ENCODE measurements at regions not wholly inside any gene's neighbourhood (a gene's known extent, or its start where the extent isn't known, plus 50 kb on each side); places are given as distances from the start of the nearest gene placed in this dataset.

DNA sequence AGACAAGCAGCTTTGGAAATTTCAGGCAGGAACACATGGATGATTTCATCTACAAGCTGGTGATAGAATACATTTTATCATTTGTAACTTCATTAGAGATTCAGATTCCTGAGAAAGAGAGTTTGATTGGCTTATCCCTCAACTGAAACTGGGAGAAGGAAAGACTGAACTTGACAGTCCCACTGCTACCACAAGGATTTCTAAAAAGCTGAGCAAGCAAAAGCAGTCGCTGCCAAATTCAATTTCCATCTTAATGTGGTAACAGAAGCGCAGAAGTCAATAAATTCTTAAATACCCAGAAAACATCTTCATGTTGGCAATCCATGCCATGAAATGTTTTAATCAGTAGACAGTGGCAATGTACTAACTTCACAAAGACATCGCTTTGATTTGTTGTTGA lies 172.1 kb upstream of the DACH1 start:
- no peaks in the 10 kb centered on the region for H4K20me1 ChIP-seq (ENCODE audit: insufficient read depth, low read length)
- DNase-seq (ENCODE audit: low spot score) (no peak), FAIRE-seq (no peak), ATAC-seq (no peak)
- H3K4me2 ChIP-seq (ENCODE audit: low read depth, low read length), result no peak overlapping the region
- TF ChIP-seq MAFK (conservative IDR thresholded peaks at IDR 0.05 in 1 of 2, IDR thresholded peaks at IDR 0.05 in 1 of 2; ENCODE audit: low read length in 2 of 2) (peak in 1 of 2 experiments; percentile 71; a peak in 2 of 4 replicates), HNF4A (CRISPR knock-in tag; IDR thresholded peaks at IDR 0.05) (no peak), MAFF (IDR thresholded peaks at IDR 0.05; ENCODE audit: low read depth, low read length) (peak; percentile 37; the same call in 1 of the 2 replicates)
- no peaks in the 10 kb centered on the region for H3K9me3 ChIP-seq (ENCODE audit: low read length)
- H3K4me1 ChIP-seq (ENCODE audit: insufficient read depth, low read length), result no peaks in the 10 kb centered on the region
- WGBS (ENCODE audit: low lambda C conversion rate), result 16% methylated on average over 3 of the region's 3 CpGs
- no peaks in the 10 kb centered on the region for H3K79me2 ChIP-seq (ENCODE audit: insufficient read depth, low read length)
- in situ Hi-C loops (cut with HindIII; ENCODE audit: extremely low pct_ligation_motif_present, low pct_unique_long_range_greater_than_20kb) (no loop called here), intact Hi-C loops (cut with micrococcal nuclease; ENCODE audit: unreplicated experiment) (no loop called here)
- no peak overlapping the region for H3K4me3 ChIP-seq (replicated peaks in 1 of 3; ENCODE audit: insufficient read depth in 1 of 3, low read depth in 2 of 3, low read length in 3 of 3)
- no TSS peak for BruUV-seq (replicated peaks)
- ChIA-PET CTCF (ENCODE audit: low intra/inter-chr PET ratio, low total read pairs) (no interaction called here), POLR2A (no interaction called here)
- H3K27me3 ChIP-seq (ENCODE audit: control insufficient read depth in 1 of 2, insufficient read depth in 2 of 2, low read length in 2 of 2), result no peaks in the 10 kb centered on the region
- H3K9ac ChIP-seq (ENCODE audit: insufficient read depth, low read depth, low read length), result no peak overlapping the region
- no peaks in the 10 kb centered on the region for H3K36me3 ChIP-seq (replicated peaks in 1 of 2; ENCODE audit: control insufficient read depth in 1 of 2, insufficient read depth in 2 of 2, low read length in 2 of 2)
- H3K27ac ChIP-seq (ENCODE audit: extremely low read length, insufficient read depth, low read length), result no peak overlapping the region
- H2AFZ ChIP-seq (ENCODE audit: low read length), result no peak overlapping the region

DNA sequence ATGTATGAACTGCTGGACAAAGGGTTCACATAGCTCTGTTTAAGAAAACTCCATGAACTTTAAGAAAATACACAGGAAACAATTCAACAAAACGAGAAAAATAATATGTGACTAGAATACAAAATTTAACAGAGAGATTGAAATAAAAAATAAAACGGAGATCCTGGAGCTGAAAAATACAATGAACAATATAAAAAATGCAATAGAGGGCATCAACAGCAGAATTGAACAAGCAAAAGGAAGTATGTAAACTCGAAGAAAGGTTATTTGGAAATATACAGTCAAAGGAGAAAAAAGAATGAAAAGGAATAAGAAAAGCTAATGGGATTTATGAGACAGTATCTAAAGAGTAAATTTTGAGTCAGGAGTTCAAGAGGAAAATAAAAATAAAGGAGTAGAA lies 163.0 kb upstream of the DACH1 start:
- Histone ChIP-seq H3K4me3 (replicated peaks in 1 of 3; ENCODE audit: insufficient read depth in 1 of 3, low read depth in 2 of 3, low read length in 3 of 3) (no peak overlapping the region), H3K9ac (ENCODE audit: insufficient read depth, low read depth, low read length) (no peak overlapping the region), H3K36me3 (replicated peaks in 1 of 2; ENCODE audit: control insufficient read depth in 1 of 2, insufficient read depth in 2 of 2, low read length in 2 of 2) (no peaks in the 10 kb centered on the region), H3K9me3 (ENCODE audit: low read length) (peaks cover 12% of the 10 kb centered on the region), H2AFZ (ENCODE audit: low read length) (no peak overlapping the region), H4K20me1 (ENCODE audit: insufficient read depth, low read length) (no peaks in the 10 kb centered on the region), H3K27ac (ENCODE audit: extremely low read length, insufficient read depth, low read length) (no peak overlapping the region), H3K27me3 (ENCODE audit: control insufficient read depth in 1 of 2, insufficient read depth in 2 of 2, low read length in 2 of 2) (no peaks in the 10 kb centered on the region), H3K4me1 (ENCODE audit: insufficient read depth, low read length) (no peaks in the 10 kb centered on the region), H3K79me2 (ENCODE audit: insufficient read depth, low read length) (no peaks in the 10 kb centered on the region), H3K4me2 (ENCODE audit: low read depth, low read length) (no peak overlapping the region)
- intact Hi-C loops (cut with micrococcal nuclease; ENCODE audit: unreplicated experiment) (no loop called here), in situ Hi-C loops (cut with HindIII; ENCODE audit: extremely low pct_ligation_motif_present, low pct_unique_long_range_greater_than_20kb) (no loop called here)
- FAIRE-seq (no peak), ATAC-seq (no peak), DNase-seq (ENCODE audit: low spot score) (no peak)
- BruUV-seq (replicated peaks), result no TSS peak
- CTCF ChIA-PET (ENCODE audit: low intra/inter-chr PET ratio, low total read pairs), result no interaction called here
- WGBS (ENCODE audit: low lambda C conversion rate), result 0% methylated on average over 3 of the region's 3 CpGs
- POLR2A ChIA-PET, result no interaction called here
- TF ChIP-seq ZNF737 (CRISPR knock-in tag; IDR thresholded peaks at IDR 0.05; ENCODE audit: borderline replicate concordance), result no peak
- no peak for TF ChIP-seq ZKSCAN5 (CRISPR knock-in tag; IDR thresholded peaks at IDR 0.05)
- TF ChIP-seq CENPX (CRISPR knock-in tag; IDR thresholded peaks at IDR 0.05), result no peak
- peak; percentile 98 for TF ChIP-seq ZNF160 (CRISPR knock-in tag; IDR thresholded peaks at IDR 0.05)
- TF ChIP-seq, protein P1, sequence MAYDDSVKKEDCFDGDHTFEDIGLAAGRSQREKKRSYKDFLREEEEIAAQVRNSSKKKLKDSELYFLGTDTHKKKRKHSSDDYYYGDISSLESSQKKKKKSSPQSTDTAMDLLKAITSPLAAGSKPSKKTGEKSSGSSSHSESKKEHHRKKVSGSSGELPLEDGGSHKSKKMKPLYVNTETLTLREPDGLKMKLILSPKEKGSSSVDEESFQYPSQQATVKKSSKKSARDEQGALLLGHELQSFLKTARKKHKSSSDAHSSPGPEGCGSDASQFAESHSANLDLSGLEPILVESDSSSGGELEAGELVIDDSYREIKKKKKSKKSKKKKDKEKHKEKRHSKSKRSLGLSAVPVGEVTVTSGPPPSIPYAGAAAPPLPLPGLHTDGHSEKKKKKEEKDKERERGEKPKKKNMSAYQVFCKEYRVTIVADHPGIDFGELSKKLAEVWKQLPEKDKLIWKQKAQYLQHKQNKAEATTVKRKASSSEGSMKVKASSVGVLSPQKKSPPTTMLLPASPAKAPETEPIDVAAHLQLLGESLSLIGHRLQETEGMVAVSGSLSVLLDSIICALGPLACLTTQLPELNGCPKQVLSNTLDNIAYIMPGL (CRISPR knock-in tag; IDR thresholded peaks at IDR 0.05; ENCODE audit: borderline replicate concordance in 1 of 2, low read depth in 1 of 2), result no peak
- TF ChIP-seq, protein P2, sequence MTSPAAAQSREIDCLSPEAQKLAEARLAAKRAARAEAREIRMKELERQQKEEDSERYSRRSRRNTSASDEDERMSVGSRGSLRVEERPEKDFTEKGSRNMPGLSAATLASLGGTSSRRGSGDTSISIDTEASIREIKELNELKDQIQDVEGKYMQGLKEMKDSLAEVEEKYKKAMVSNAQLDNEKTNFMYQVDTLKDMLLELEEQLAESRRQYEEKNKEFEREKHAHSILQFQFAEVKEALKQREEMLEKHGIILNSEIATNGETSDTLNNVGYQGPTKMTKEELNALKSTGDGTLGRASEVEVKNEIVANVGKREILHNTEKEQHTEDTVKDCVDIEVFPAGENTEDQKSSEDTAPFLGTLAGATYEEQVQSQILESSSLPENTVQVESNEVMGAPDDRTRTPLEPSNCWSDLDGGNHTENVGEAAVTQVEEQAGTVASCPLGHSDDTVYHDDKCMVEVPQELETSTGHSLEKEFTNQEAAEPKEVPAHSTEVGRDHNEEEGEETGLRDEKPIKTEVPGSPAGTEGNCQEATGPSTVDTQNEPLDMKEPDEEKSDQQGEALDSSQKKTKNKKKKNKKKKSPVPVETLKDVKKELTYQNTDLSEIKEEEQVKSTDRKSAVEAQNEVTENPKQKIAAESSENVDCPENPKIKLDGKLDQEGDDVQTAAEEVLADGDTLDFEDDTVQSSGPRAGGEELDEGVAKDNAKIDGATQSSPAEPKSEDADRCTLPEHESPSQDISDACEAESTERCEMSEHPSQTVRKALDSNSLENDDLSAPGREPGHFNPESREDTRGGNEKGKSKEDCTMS (CRISPR knock-in tag; conservative IDR thresholded peaks at IDR 0.05), result no peak
